DND-41 (cell line): ENCODE measurements at regions not wholly inside any gene's neighbourhood (a gene's known extent, or its start where the extent isn't known, plus 50 kb on each side); places are given as distances from the start of the nearest gene placed in this dataset.

Source experiments
- ATAC-seq: fragments of 200-7000 bp; cut with Tn5 transposase; 3 replicates; pipeline ENCODE4 v1.9.1; 2021; ENCODE audit warnings: low read depth; ENCODE audit not compliant: insufficient read depth
- DNase-seq: peaks from one replicate; pipeline ENCODE4 v3.0.0-alpha.2; 2020
- H2AFZ ChIP-seq: 2 replicates; pipeline ENCODE4 v1.6.0; 2012; ENCODE audit warnings: low read depth, low read length
- H3K27ac ChIP-seq: 2 replicates; pipeline ENCODE4 v1.5.1; 2012; ENCODE audit warnings: low read length, inconsistent platforms
- H3K27me3 ChIP-seq: fragments of 200-600 bp; sonication (generic); 2 replicates; pipeline ENCODE4 v1.6.0; 2012; ENCODE audit warnings: low read length, mild to moderate bottlenecking, inconsistent platforms; ENCODE audit not compliant: insufficient read depth, poor library complexity
- H3K36me3 ChIP-seq: 2 replicates; pipeline ENCODE4 v1.5.1; 2012; ENCODE audit warnings: low read length, inconsistent platforms; ENCODE audit not compliant: insufficient read depth
- H3K4me1 ChIP-seq: 2 replicates; pipeline ENCODE4 v1.5.1; 2012; ENCODE audit warnings: mild to moderate bottlenecking, low read length; ENCODE audit not compliant: insufficient read depth
- H3K4me2 ChIP-seq: 2 replicates; pipeline ENCODE4 v1.6.0; 2012; ENCODE audit warnings: mild to moderate bottlenecking, moderate library complexity, low read length, inconsistent platforms; ENCODE audit not compliant: insufficient read depth
- H3K4me3 ChIP-seq, 2 experiments: fragments of 200-600 bp in 1 of 2; shearing (Covaris generic) in 1 of 2; 2 replicates each; pipeline ENCODE4 v1.5.1; 2012 to 2016; ENCODE audit warnings: inconsistent platforms in 2 of 2, low read length in 2 of 2, mild to moderate bottlenecking in 2 of 2, low read depth in 1 of 2, moderate library complexity in 1 of 2
- H3K79me2 ChIP-seq: 2 replicates; pipeline ENCODE4 v1.6.0; 2012; ENCODE audit warnings: low read length, inconsistent platforms; ENCODE audit not compliant: insufficient read depth
- H3K9ac ChIP-seq: 2 replicates; pipeline ENCODE4 v1.6.0; 2012; ENCODE audit warnings: low read depth, mild to moderate bottlenecking, inconsistent platforms, low read length, moderate library complexity
- H3K9me3 ChIP-seq: 2 replicates; pipeline ENCODE4 v1.5.1; 2012; ENCODE audit warnings: low read length, moderate library complexity, mild to moderate bottlenecking, inconsistent platforms; ENCODE audit not compliant: insufficient read depth, severe bottlenecking
- H4K20me1 ChIP-seq: 2 replicates; pipeline ENCODE4 v1.6.0; 2012; ENCODE audit warnings: low read length; ENCODE audit not compliant: insufficient read depth
- CTCF ChIP-seq: IDR thresholded peaks from 2 replicates; pipeline ENCODE4 v1.5.1; 2012; ENCODE audit warnings: borderline replicate concordance, low read length, moderate library complexity, mild to moderate bottlenecking; ENCODE audit not compliant: poor library complexity, severe bottlenecking; ENCODE audit errors: extremely low read depth
- EZH2 ChIP-seq: IDR thresholded peaks from 3 replicates; pipeline ENCODE4 v1.6.1; 2012; ENCODE audit warnings: borderline replicate concordance, low read depth, mild to moderate bottlenecking, moderate library complexity, low read length, inconsistent platforms; ENCODE audit not compliant: severe bottlenecking

- H3K27ac ChIP-seq, result no peak overlapping the region
- TF ChIP-seq EZH2 (no peak), CTCF (no peak)
- no peaks in the 10 kb centered on the region for H3K4me1 ChIP-seq
- no peak overlapping the region for H3K9ac ChIP-seq
- H3K4me3 ChIP-seq, result no peak overlapping the region
- no peaks in the 10 kb centered on the region for H3K79me2 ChIP-seq
- no peak overlapping the region for H3K4me2 ChIP-seq
- no peaks in the 10 kb centered on the region for H4K20me1 ChIP-seq
- H3K9me3 ChIP-seq, result no peaks in the 10 kb centered on the region
- no peak for DNase-seq
- H3K27me3 ChIP-seq, result no peaks in the 10 kb centered on the region
- ATAC-seq, result no peak
- no peak overlapping the region for H2AFZ ChIP-seq
- no peaks in the 10 kb centered on the region for H3K36me3 ChIP-seq
These were observed 625.4 kb downstream of the QKI start for GRCh38 chr6:164039954-164040375.

- no peak overlapping the region for H3K9ac ChIP-seq
These were observed 622.8 kb downstream of the QKI start for GRCh38 chr6:164037171-164037870.

GRCh38 chr6:164035900-164036485 is 621.5 kb downstream of the QKI start:
- no peak overlapping the region for H3K27ac ChIP-seq
- no peaks in the 10 kb centered on the region for H3K36me3 ChIP-seq
- H2AFZ ChIP-seq, result no peak overlapping the region
- no peaks in the 10 kb centered on the region for H4K20me1 ChIP-seq
- no peak overlapping the region for H3K9ac ChIP-seq
- DNase-seq (no peak), ATAC-seq (no peak)
- H3K4me2 ChIP-seq, result no peak overlapping the region
- no peaks in the 10 kb centered on the region for H3K79me2 ChIP-seq
- TF ChIP-seq CTCF (no peak), EZH2 (no peak)
- no peaks in the 10 kb centered on the region for H3K27me3 ChIP-seq
- no peaks in the 10 kb centered on the region for H3K4me1 ChIP-seq
- no peaks in the 10 kb centered on the region for H3K9me3 ChIP-seq
- no peak overlapping the region for H3K4me3 ChIP-seq

More at GRCh38 chr6:164037171-164037870, 622.8 kb downstream of the QKI start:
- Histone ChIP-seq H3K4me3 (no peak overlapping the region), H3K27me3 (no peaks in the 10 kb centered on the region), H3K4me1 (no peaks in the 10 kb centered on the region), H3K4me2 (no peak overlapping the region), H3K36me3 (no peaks in the 10 kb centered on the region), H4K20me1 (no peaks in the 10 kb centered on the region), H3K79me2 (no peaks in the 10 kb centered on the region), H2AFZ (no peak overlapping the region), H3K27ac (no peak overlapping the region), H3K9me3 (no peaks in the 10 kb centered on the region)
- ATAC-seq (no peak), DNase-seq (no peak)
- TF ChIP-seq EZH2, result no peak
- no peak for TF ChIP-seq CTCF
